ENCODE measurements at regions not wholly inside any gene's neighbourhood (a gene's known extent, or its start where the extent isn't known, plus 50 kb on each side); places are given as distances from the start of the nearest gene placed in this dataset.
A peak's percentile ranks its signal among the peaks of the same experiment; 100 is the strongest.

GRCh38 chr19:46944918-46945628 is 74.6 kb upstream of the NPAS1 start:
- no peak for DNase-seq

- peak in 1 of 2 donors; percentile 8 for DNase-seq
Observed at GRCh38 chr19:46945694-46946489, 73.7 kb upstream of the NPAS1 start.

- peak; percentile 19 to 26 for DNase-seq
Observed at GRCh38 chr19:46946611-46947238, 72.9 kb upstream of the NPAS1 start.

GRCh38 chr19:46947866-46948265 is 71.8 kb upstream of the NPAS1 start:
- no peak for DNase-seq

GRCh38 chr19:46950526-46951170 is 69.0 kb upstream of the NPAS1 start:
- DNase-seq: no peak

- DNase-seq: no peak
Observed at GRCh38 chr19:46951171-46951986, 68.3 kb upstream of the NPAS1 start.

- DNase-seq: no peak
Observed at GRCh38 chr19:46952874-46953273, 66.8 kb upstream of the NPAS1 start.

- no peak for DNase-seq
Observed at GRCh38 chr19:46953955-46954501, 65.6 kb upstream of the NPAS1 start.

GRCh38 chr19:46954502-46954992 is 65.1 kb upstream of the NPAS1 start:
- DNase-seq: no peak

GRCh38 chr19:46954993-46955812 is 64.4 kb upstream of the NPAS1 start:
- DNase-seq: peak; percentile 46 to 65

- no peak for DNase-seq
Observed at GRCh38 chr19:46955813-46956371, 63.7 kb upstream of the NPAS1 start.

GRCh38 chr19:46958532-46958931 is 61.1 kb upstream of the NPAS1 start:
- peak; percentile 40 to 66 for DNase-seq

- DNase-seq: no peak
Observed at GRCh38 chr19:46959894-46960556, 59.6 kb upstream of the NPAS1 start.

GRCh38 chr19:46962030-46962570 is 57.5 kb upstream of the NPAS1 start:
- DNase-seq: no peak

- DNase-seq: no peak
Observed at GRCh38 chr19:46963093-46963734, 56.4 kb upstream of the NPAS1 start.

GRCh38 chr19:46967578-46968032 is 52.0 kb upstream of the NPAS1 start:
- no peak for DNase-seq

Measured in inflammatory macrophage (primary cell).